ENCODE measurements at regions not wholly inside any gene's neighbourhood (a gene's known extent, or its start where the extent isn't known, plus 50 kb on each side); places are given as distances from the start of the nearest gene placed in this dataset.

DNA sequence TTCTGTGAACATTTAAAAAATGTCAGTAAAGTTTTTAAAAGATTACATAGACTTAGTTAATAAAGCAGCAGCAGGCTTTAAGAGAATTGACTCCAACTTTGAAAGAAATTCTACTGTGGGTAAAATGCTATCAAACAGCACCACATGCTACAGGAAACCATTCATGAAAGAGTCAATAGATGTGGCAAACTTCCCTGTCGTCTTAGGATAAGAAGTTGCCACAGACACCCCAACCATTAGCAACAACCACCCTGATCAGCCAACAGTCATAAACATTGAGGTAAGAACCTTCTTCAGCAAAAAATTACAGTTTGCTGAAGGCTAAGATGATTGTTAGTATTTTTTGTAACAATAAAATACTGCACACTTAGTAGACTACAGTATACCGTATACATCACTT is 278.2 kb downstream of the CSNK1G3 start:
- DNase-seq: no peak

DNA sequence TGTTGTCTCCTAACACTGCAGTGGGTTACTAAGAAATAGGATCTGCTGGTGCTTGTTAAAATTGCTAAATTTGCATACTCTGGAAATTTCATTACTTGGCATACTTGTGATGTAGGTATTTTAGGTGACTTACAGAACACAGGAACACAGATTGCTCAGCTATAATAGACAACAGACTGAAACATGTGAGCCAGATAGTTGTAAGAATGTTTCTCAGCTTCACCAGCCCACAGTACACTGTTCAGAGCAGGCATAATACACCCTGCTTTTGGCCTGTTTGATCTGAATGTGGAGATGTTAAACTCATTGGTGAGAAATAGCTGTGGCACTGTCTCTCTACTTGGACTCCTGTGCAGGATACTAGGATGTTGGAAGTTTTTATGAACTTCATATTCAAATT is 275.7 kb downstream of the CSNK1G3 start:
- no peak for DNase-seq

- no peak for DNase-seq
Measured at GRCh38 chr5:123787136-123787535, 275.2 kb downstream of the CSNK1G3 start.

DNA sequence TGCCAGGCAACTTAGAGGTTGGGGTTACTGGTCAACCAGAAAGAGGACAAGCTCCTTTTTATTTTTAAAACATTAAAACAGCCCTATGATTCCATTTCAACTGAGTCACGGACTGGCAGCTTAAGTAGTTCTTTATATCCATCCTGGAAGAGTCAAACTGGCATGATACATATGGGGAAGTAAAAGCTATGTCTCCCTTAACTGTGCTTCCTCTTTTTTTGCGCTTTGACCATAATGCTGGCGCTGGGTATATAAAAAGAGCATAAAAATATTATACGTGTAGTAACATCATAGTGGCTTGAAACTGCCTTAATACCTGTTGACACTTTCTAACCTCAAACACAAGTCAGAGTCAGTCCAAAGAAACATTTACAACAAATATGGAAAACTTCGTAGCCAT is 274.4 kb downstream of the CSNK1G3 start:
- peak in 1 of 2 donors; percentile 3 for DNase-seq

DNA sequence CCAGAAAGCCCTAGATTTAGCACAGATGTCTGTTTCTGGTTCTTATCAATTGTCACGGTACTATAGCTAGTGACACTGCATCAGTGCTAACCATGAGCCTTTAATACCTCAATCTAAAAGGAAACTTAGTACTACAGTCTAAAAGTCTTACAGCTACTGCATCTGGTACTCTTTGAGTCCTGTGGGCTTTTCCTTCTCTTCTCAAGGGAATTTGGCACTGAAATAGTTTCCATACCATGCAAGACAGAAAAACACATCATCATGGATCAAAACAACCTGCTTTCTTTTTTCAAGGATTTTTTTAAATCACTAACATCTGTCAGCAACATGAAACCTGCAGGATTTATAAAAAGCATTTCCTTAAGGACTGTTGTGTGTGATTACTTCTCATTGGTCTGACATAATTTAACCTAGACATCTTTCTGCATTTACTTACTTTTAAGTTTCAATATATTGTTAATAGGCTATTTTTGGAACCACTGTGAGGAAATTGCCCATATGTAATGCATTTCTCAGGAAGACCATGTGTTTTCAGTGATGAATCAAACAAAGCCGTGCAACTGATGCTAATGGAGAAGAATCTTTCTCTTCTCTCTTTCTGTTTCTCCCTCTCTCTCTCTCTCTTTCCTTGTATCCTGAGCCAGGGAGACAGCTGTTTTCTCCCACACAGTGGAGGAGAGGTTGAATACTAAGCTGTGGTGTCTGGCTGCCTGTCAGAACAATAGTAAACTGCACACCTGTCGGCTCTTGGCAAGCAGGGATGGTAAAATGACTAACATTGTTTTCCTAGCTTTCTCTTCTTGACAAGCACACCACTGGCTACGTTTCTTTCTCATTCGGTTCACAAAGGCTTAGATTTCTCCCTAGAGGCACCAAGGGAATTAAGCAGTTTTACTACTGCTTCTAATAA is 273.4 kb downstream of the CSNK1G3 start:
- no peak for DNase-seq

DNA sequence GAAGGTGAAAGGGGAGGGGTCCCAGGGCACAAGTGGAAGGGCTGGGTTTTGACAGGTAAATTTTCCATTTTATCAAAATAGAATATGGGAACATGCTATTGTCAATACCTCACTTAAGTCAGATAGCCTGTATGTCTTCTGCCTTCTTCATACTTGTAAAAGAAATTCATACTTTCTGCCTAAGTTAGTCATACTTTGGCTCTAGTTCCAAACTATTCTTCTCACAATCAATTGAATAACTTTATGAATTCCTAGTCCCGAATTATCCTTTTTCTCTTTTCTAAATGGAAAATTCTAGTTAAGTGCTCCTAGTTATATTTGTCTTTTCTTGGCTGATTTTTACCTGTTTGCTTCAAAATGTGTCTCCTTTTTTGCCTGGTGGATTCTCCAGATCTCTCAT is 271.4 kb downstream of the CSNK1G3 start:
- no peak for DNase-seq

- DNase-seq: no peak
Measured at GRCh38 chr5:123778641-123779040, 266.7 kb downstream of the CSNK1G3 start.

DNA sequence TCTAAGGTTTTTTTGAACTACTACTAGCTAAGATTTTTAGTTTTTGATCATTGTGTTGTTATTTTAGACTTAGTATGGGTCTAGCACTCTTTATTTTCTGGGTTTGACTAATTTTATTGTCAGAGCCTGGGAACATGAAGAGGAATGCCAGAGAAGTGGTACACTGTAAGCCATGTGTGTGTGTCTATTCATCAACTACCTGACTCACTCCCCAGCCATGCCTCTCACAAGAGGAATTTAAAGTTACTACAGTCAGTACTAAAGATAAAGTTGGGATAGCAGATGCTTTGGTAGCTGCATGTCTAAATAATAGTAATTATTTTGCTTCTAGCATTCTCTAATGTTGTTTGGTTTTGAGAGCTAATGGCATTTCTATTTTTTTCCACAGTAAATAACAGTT is 264.8 kb downstream of the CSNK1G3 start:
- no peak for DNase-seq

DNA sequence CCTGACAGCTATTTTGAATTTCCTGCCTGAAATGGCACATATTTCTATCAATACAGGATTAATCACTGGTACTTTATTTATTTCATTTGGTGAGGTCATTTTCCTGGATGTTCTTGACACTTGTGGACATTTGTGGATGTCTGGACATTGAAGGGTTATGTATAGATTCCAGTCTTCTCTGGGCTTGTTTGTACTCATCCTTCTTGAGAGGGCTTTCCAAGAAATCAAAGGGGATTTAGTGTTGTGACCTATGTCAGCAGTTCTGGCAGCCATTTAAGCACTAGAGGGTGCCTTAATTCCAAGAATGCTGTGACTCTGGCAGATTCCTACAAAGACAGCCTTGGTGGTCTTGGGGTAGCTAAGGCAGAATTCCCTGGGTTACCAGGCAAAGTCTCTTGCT is 259.7 kb downstream of the CSNK1G3 start:
- DNase-seq: no peak

GRCh38 chr5:123763201-123763600 is 251.2 kb downstream of the CSNK1G3 start:
- DNase-seq: no peak

- no peak for DNase-seq
Measured at GRCh38 chr5:123756816-123757215, 244.8 kb downstream of the CSNK1G3 start.

DNA sequence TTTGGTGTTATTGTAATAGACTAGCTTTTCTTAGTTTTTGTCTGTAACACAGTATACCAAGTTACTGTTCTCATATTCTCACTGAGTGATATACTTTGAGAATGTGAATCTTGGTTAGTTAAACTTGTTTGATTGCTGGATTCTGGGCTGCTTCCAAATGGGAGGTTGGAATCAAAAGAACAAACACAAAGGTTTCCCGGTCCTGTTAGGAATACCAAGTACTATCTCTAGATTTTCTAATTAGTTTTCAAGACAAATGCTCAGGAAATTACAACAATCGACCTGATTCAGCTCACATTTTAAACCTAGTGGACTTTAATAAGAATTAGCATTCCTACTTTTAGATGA is 244.3 kb downstream of the CSNK1G3 start:
- DNase-seq: no peak

GRCh38 chr5:123755653-123756317 is 243.8 kb downstream of the CSNK1G3 start:
- no peak for DNase-seq

DNA sequence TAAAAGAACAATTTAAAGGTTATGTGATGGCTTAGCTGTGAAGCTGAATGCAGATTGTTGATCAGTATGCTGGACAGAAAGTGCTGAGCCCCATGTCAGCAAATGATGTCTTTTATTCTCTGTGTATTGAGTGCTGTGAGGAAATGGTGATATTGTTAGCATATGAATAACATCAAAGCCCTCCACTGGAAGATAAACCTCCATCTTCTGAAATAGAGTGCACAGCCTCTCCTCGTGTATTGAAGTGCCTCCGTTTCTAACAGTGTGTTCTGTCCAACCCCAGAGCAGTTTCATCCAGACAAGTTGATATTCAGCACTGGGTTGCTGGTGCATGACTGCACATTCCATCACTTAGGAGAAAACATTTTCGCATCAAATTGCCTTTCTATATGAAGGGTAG is 242.9 kb downstream of the CSNK1G3 start:
- DNase-seq: no peak

DNA sequence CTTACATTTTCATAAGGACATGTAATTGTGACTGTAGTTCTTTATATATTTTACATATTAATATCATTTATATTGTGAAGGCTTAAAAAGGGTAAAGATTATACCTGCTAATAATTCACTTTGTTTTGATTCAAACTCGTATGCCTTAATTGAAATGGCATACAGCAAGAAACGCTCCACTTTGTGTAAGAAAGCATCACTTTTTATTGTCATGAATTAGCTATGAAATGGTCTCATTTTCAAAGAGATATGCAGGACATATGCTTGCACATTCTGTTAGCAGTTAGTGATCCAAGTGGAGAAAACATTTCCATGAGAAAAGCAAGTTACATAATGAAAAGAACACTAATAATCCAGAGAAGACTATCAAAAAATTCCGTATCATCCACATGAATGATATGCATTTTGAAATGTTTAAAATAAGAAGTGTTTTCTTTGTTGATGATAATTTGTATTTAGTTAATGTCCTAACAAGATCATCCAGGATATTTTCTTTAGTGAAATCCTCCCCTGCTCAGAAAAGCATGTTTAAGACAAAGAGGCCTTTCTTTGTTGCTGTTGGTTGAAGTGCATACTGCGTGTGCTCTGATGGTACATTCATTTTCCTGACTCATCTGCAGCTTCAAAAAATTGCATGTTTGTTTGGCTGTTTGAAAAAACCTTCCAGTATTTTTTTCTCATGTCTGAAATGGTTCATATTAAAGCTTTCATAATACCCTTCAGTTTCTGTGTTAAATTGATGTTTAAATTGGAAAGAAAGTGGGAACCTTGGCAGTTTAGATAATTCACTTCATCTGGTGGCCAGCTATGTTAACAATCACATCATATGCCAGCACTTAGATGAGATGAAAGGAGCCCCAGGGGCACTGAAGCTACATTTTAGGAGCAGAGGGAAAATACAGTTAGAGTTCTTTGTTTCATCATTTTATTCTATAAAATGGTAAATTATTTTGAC is 242.2 kb downstream of the CSNK1G3 start:
- no peak for DNase-seq

DNA sequence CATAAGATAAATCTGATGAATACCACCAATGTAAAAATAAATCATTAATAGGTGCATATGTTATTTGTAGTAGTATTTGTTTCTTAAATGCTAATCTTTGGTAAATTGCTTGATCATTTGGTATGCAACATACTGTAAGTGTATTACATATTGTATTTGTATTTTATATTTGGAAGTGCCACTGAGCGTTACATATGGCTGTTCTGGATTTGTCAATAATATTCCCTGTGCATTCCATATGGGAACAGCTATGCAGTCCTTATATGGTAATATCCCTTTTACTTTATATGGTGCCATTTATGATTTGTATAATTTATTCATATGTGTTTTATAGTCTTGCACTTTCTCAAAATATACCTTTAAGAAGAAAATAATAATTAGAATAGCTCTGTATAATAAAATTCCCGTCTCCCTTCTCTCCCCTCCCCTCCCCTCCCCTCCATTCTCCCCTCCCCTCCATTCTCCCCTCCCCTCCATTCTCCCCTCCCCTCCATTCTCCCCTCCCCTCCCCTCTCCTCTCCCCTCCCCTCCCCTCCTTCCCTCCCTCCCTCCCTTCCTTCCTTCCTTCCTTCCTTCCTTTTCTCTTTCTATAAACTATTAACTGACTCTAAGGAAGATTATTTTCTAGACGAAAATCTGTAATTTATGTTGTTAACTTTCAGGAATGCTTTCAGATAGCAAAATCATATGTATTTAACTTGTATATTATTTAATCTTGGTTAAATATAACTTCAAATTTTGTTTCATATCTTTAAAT is 241.4 kb downstream of the CSNK1G3 start:
- DNase-seq: no peak

- no peak for DNase-seq
Measured at GRCh38 chr5:123752552-123753179, 240.7 kb downstream of the CSNK1G3 start.

DNA sequence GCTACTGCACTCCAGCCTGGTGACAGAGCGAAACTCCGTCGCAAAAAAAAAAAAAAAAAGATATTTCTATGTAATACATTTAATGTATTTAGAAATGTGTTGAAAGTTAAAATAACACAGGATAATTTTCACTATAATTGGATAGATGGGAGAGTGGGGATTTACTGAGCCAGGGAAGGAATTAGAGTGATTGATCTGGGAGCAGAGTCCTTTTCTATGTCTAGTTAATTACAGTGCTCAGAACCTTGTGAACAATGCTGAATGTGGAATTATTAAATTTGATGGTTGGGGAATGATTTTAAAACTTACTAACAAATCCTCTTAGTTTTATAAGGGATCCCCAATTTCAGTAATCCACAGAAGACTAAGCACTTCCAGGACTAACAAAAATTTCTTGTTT is 239.7 kb downstream of the CSNK1G3 start:
- DNase-seq: no peak

- no peak for DNase-seq
Measured at GRCh38 chr5:123748239-123748638, 236.3 kb downstream of the CSNK1G3 start.

- no peak for DNase-seq
Measured at GRCh38 chr5:123746683-123747360, 234.8 kb downstream of the CSNK1G3 start.

DNA sequence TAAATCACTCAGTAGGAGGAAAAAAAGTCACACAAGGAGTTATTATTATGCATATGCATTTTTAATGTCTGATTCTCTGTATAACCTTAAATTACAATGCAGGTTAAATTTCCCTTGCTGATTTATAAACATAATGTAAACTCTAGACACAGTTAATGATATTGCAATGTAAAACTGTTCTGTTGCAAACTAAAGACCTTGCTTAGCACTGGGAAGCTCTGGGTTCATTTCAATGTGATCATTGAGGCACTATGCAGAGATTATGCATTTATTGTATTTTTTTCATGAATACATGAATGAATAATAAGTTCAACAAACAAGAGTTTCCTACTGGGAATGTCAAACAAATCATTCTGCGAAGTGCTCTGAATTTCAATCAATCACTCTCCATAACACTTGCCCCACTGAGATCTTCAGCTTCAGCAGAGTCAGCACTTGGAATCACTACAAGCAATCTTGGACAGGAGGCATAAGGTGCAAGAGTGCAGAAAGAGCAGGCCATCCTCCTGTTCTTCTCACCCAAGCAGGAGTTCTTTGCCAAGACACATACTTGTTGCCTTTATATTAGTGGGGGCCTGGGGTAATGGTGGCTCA is 232.1 kb downstream of the CSNK1G3 start:
- DNase-seq: no peak

Data from inflammatory macrophage (primary cell).